OCI-LY7 (cell line): ENCODE measurements at regions not wholly inside any gene's neighbourhood (a gene's known extent, or its start where the extent isn't known, plus 50 kb on each side); places are given as distances from the start of the nearest gene placed in this dataset.

Experiments
- BruUV-seq: library from RNA; stranded (reverse); fragments of 400-500 nt; replicated peaks from 2 replicates; lab custom pipeline; 2021; lab: Mats Ljungman, UMichigan
- CTCF ChIA-PET: fragments of 300-600 bp; sonication (Branson Sonifier 250); formaldehyde crosslinking; loops from one replicate; lab custom pipeline; 2022; ENCODE audit warnings: antibody characterized with exemption; ENCODE audit not compliant: unreplicated experiment; lab: Charles Lee
- POLR2A ChIA-PET: fragments of 300-600 bp; sonication (Branson Sonifier 250); formaldehyde crosslinking; loops from one replicate; lab custom pipeline; 2022; ENCODE audit warnings: antibody characterized with exemption; lab: Charles Lee
- DNase-seq: peaks from one replicate; pipeline ENCODE4 v3.0.0-alpha.2; 2015; ENCODE audit warnings: low spot score
- H2AFZ ChIP-seq: fragments of 200-600 bp; sonication (generic), shearing (Covaris generic); 2 replicates; pipeline ENCODE4 v1.6.1; 2014; ENCODE audit warnings: mild to moderate bottlenecking, antibody characterized with exemption, low read length, moderate library complexity
- H3K27ac ChIP-seq: fragments of 200-600 bp; sonication (generic); 2 replicates; pipeline ENCODE4 v1.5.1; 2014; ENCODE audit warnings: mixed run types, low read depth, mild to moderate bottlenecking, moderate library complexity, low read length, inconsistent platforms; ENCODE audit not compliant: poor library complexity, severe bottlenecking
- H3K36me3 ChIP-seq: fragments of 200-600 bp; sonication (generic); 2 replicates; pipeline ENCODE4 v1.6.1; 2014; ENCODE audit warnings: mild to moderate bottlenecking, antibody characterized with exemption, low read length, moderate library complexity, mixed read lengths; ENCODE audit not compliant: insufficient read depth
- H3K4me1 ChIP-seq: fragments of 200-600 bp; sonication (generic); 2 replicates; pipeline ENCODE4 v1.5.1; 2014; ENCODE audit warnings: mild to moderate bottlenecking, low read length; ENCODE audit not compliant: insufficient read depth, poor library complexity, severe bottlenecking
- H3K4me2 ChIP-seq: fragments of 200-600 bp; sonication (generic); 2 replicates; pipeline ENCODE4 v1.6.1; 2014; ENCODE audit warnings: mild to moderate bottlenecking, low read length
- H3K4me3 ChIP-seq: fragments of 200-600 bp; sonication (generic); 2 replicates; pipeline ENCODE4 v1.5.1; 2014; ENCODE audit warnings: mild to moderate bottlenecking, low read depth, low read length; ENCODE audit not compliant: poor library complexity, severe bottlenecking
- H3K79me2 ChIP-seq: fragments of 200-600 bp; sonication (generic); 2 replicates; pipeline ENCODE4 v1.6.1; 2016; ENCODE audit warnings: low read depth, mild to moderate bottlenecking, low read length, moderate library complexity, mixed read lengths; ENCODE audit not compliant: insufficient read depth
- H3K9me2 ChIP-seq: fragments of 200-600 bp; sonication (generic); 2 replicates; pipeline ENCODE4 v1.6.1; 2016; ENCODE audit warnings: mild to moderate bottlenecking, low read length, mixed read lengths; ENCODE audit not compliant: insufficient read depth
- H3K9me3 ChIP-seq: fragments of 200-600 bp; sonication (generic); 2 replicates; pipeline ENCODE4 v1.6.1; 2014; ENCODE audit warnings: mild to moderate bottlenecking, mixed run types, low read length, mixed read lengths
- H4K20me1 ChIP-seq: fragments of 200-600 bp; sonication (generic); 2 replicates; pipeline ENCODE4 v1.6.1; 2014; ENCODE audit warnings: mild to moderate bottlenecking, antibody characterized with exemption, low read length, moderate library complexity, mixed read lengths; ENCODE audit not compliant: insufficient read depth
- CTCF ChIP-seq: fragments of 200-600 bp; sonication (generic); conservative IDR thresholded peaks from 2 replicates; pipeline ENCODE4 v1.5.1; 2014; ENCODE audit warnings: mild to moderate bottlenecking, antibody characterized with exemption, low read length, moderate library complexity, mixed read lengths
- EZH2phosphoT487 ChIP-seq: fragments of 200-600 bp; sonication (generic); IDR thresholded peaks from 2 replicates; pipeline ENCODE4 v1.6.1; 2018; ENCODE audit warnings: low read depth, borderline replicate concordance, mild to moderate bottlenecking, mixed run types, antibody characterized with exemption, low read length, moderate library complexity, mixed read lengths
- intact Hi-C: fragments of 100-400 bp; cut with micrococcal nuclease; formaldehyde crosslinking; loops from one replicate; pipeline ENCODE4 v1.10.0; 2022; ENCODE audit not compliant: unreplicated experiment

- POLR2A ChIA-PET: interaction anchor here (0.5 to 0.7 kb wide), 2 partner anchors 277 to 1072 kb away, joined by 5 to 6 read pairs; no protein-coding TSS in a partner anchor
- no peak overlapping the region for H2AFZ ChIP-seq
- no peaks in the 10 kb centered on the region for H3K9me2 ChIP-seq
- TF ChIP-seq EZH2phosphoT487 (no peak), CTCF (no peak)
- peaks cover 9% of the 10 kb centered on the region for H3K4me1 ChIP-seq
- no peaks in the 10 kb centered on the region for H3K79me2 ChIP-seq
- intact Hi-C loops: no loop called here
- BruUV-seq: no TSS peak
- CTCF ChIA-PET: interaction anchor here (0.6 kb wide), 1 partner anchor 17 kb away, joined by 4 read pairs; no protein-coding TSS in a partner anchor
- no peak overlapping the region for H3K4me2 ChIP-seq
- H3K36me3 ChIP-seq: no peaks in the 10 kb centered on the region
- H3K4me3 ChIP-seq: no peak overlapping the region
- H4K20me1 ChIP-seq: no peaks in the 10 kb centered on the region
- no peak overlapping the region for H3K27ac ChIP-seq
- DNase-seq: no peak
- no peaks in the 10 kb centered on the region for H3K9me3 ChIP-seq
Measured at GRCh38 chr1:229758101-229759036, 132.3 kb downstream of the URB2 start.

GRCh38 chr1:229759037-229759435 is 133.0 kb downstream of the URB2 start:
- CTCF ChIA-PET: interaction anchor here (0.6 kb wide), 1 partner anchor 18 kb away, joined by 4 read pairs; no protein-coding TSS in a partner anchor
- no peaks in the 10 kb centered on the region for H3K9me3 ChIP-seq
- no peak for TF ChIP-seq EZH2phosphoT487
- TF ChIP-seq CTCF: no peak
- H3K9me2 ChIP-seq: no peaks in the 10 kb centered on the region
- H3K4me3 ChIP-seq: no peak overlapping the region
- no peaks in the 10 kb centered on the region for H3K36me3 ChIP-seq
- intact Hi-C loops: no loop called here
- no peaks in the 10 kb centered on the region for H4K20me1 ChIP-seq
- POLR2A ChIA-PET: interaction anchor here (0.7 kb wide), 1 partner anchor 277 kb away, joined by 5 read pairs; no protein-coding TSS in a partner anchor
- DNase-seq: no peak
- H3K4me2 ChIP-seq: no peak overlapping the region
- BruUV-seq: no TSS peak
- no peaks in the 10 kb centered on the region for H3K79me2 ChIP-seq
- no peak overlapping the region for H3K27ac ChIP-seq
- peaks cover 4% of the 10 kb centered on the region for H3K4me1 ChIP-seq
- H2AFZ ChIP-seq: no peak overlapping the region

GRCh38 chr1:229759586-229759985 is 133.5 kb downstream of the URB2 start:
- no TSS peak for BruUV-seq
- intact Hi-C loops: no loop called here
- H3K4me3 ChIP-seq: no peak overlapping the region
- no peak overlapping the region for H3K4me2 ChIP-seq
- H4K20me1 ChIP-seq: no peaks in the 10 kb centered on the region
- no peaks in the 10 kb centered on the region for H3K79me2 ChIP-seq
- CTCF ChIA-PET: no interaction called here
- no peaks in the 10 kb centered on the region for H3K9me2 ChIP-seq
- H2AFZ ChIP-seq: no peak overlapping the region
- POLR2A ChIA-PET: no interaction called here
- no peaks in the 10 kb centered on the region for H3K36me3 ChIP-seq
- no peaks in the 10 kb centered on the region for H3K4me1 ChIP-seq
- H3K27ac ChIP-seq: no peak overlapping the region
- DNase-seq: no peak
- H3K9me3 ChIP-seq: no peaks in the 10 kb centered on the region
- TF ChIP-seq CTCF: no peak
- no peak for TF ChIP-seq EZH2phosphoT487
